AG04449 (cell line): ENCODE measurements at regions not wholly inside any gene's neighbourhood (a gene's known extent, or its start where the extent isn't known, plus 50 kb on each side); places are given as distances from the start of the nearest gene placed in this dataset.
A peak's percentile ranks its signal among the peaks of the same experiment; 100 is the strongest.

Experiments
- CTCF ChIA-PET: fragments of 350-600 bp; formaldehyde crosslinking; extraction: SDS; loops from one replicate; lab custom pipeline; 2021; ENCODE audit warnings: antibody characterized with exemption; lab: Yijun Ruan, JAX
- POLR2A ChIA-PET: fragments of 400-600, 350-600 bp; formaldehyde crosslinking; extraction: SDS; loops from one replicate; lab custom pipeline; 2020; ENCODE audit warnings: antibody characterized with exemption, inconsistent platforms; lab: Yijun Ruan, JAX
- DNase-seq: peaks from one replicate; pipeline ENCODE4 v3.0.0-alpha.2; 2010; ENCODE audit warnings: low read depth, low spot score
- H3K4me3 ChIP-seq: 2 replicates; pipeline ENCODE4 v1.5.1; 2011; ENCODE audit warnings: low read depth, mild to moderate bottlenecking, control low read depth, low read length
- CTCF ChIP-seq: IDR thresholded peaks from one replicate; pipeline ENCODE4 v1.5.1; 2011; ENCODE audit warnings: mild to moderate bottlenecking, moderate library complexity, low read length, control low read depth, inconsistent platforms; ENCODE audit not compliant: insufficient read depth; ENCODE audit errors: missing control alignments

- POLR2A ChIA-PET: no interaction called here
- TF ChIP-seq CTCF: no peak
Observed at GRCh38 chr5:68547622-68548021, 332.1 kb downstream of the PIK3R1 start.

DNA sequence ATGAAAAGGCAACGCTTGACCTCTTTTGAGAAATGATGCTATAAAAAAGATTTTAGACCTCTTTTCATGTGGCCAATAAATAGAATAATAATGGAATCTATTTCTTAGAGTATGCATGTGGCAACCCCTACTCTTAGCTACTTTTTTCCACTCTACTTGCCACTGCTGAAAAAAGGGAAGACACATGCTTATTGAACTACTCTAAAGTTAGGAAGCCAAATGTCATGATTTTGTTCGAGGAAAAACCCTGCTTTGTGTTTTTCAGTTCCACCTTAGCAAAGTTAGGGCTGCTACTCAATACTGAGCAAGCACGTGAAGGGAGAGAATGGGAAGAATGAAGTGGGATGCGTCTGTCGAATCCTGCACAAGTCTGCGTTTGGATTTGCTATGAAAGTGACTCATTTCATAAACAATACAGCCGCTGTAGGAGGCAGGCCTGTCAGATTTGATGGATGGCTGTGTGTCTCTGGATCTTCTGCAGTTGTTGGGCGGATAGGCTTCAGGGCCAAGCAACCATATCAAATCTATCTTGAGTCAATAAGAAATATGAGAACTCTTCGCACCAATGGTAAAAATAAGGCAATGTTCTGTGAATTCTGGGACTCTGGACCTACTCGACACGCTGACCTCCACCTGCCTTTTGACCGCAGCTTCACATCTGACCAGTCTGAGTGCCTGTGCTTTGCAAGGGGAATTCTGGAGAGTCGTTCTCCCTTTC, 333.6 kb downstream of the PIK3R1 start:
- ChIA-PET CTCF (interaction anchor here (0.7 kb wide), 1 partner anchor 14 kb away, joined by 3 read pairs; no protein-coding TSS in a partner anchor), POLR2A (interaction anchor here (0.6 to 0.9 kb wide), 3 partner anchors 13 to 203 kb away, joined by 3 to 5 read pairs (median 5); no protein-coding TSS in a partner anchor)
- peak; percentile 68 for DNase-seq

More at GRCh38 chr5:68547622-68548021, 332.1 kb downstream of the PIK3R1 start:
- no peak overlapping the region for H3K4me3 ChIP-seq
- no peak for DNase-seq
- CTCF ChIA-PET: interaction anchor here (1.4 kb wide), 1 partner anchor 261 kb away, joined by 5 read pairs; no protein-coding TSS in a partner anchor

DNA sequence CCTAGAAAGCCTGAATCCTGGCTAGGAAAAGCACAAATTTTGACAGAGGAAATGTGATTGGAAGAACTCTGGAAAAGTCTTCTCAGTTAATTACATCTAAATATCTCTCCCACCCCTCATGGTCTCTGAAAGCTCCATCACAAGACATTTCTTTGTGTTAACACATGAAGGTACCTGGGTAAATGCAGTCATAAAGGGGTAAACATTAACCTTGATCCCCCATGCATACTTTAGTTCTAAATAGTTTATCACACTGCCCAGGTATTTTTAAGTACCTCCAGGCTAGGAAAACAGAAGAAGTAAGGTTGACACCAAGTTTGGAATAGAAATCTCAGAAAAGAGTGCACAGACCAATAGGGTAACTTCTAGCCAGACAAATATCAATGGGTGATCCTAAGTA, 334.5 kb downstream of the PIK3R1 start:
- H3K4me3 ChIP-seq: no peak overlapping the region
- ChIA-PET POLR2A (interaction anchor here (0.9 kb wide), 1 partner anchor 12 kb away, joined by 5 read pairs; no protein-coding TSS in a partner anchor), CTCF (interaction anchor here (0.7 to 2.1 kb wide), 2 partner anchors 15 to 263 kb away, joined by 3 to 10 read pairs; no protein-coding TSS in a partner anchor)
- TF ChIP-seq CTCF: no peak
- no peak for DNase-seq

More for the DNA sequence above, 333.6 kb downstream of the PIK3R1 start:
- no peak for TF ChIP-seq CTCF
- no peak overlapping the region for H3K4me3 ChIP-seq

- DNase-seq: no peak
- POLR2A ChIA-PET: no interaction called here
- no peak for TF ChIP-seq CTCF
- no peak overlapping the region for H3K4me3 ChIP-seq
- CTCF ChIA-PET: interaction anchor here (0.8 to 2.1 kb wide), 3 partner anchors 103 to 265 kb away, joined by 3 to 10 read pairs (median 3); no protein-coding TSS in a partner anchor
Observed at GRCh38 chr5:68551436-68551835, 335.9 kb downstream of the PIK3R1 start.

GRCh38 chr5:68554571-68555279, 339.2 kb downstream of the PIK3R1 start:
- TF ChIP-seq CTCF: no peak
- H3K4me3 ChIP-seq: no peak overlapping the region
- DNase-seq: peak; percentile 44
- ChIA-PET POLR2A (no interaction called here), CTCF (no interaction called here)
